ENCODE measurements at regions not wholly inside any gene's neighbourhood (a gene's known extent, or its start where the extent isn't known, plus 50 kb on each side); places are given as distances from the start of the nearest gene placed in this dataset.
"Not testable (repeated sequence)": the region's sequence is repeated elsewhere in the genome, so short reads cannot be mapped to it uniquely, and the experiment has no call there.

- FAIRE-seq: no peak
- DNase-seq (ENCODE audit: low spot score): no peak
These were observed 83.3 kb upstream of the CREB5 start for GRCh38 chr7:28328822-28329660.

DNA sequence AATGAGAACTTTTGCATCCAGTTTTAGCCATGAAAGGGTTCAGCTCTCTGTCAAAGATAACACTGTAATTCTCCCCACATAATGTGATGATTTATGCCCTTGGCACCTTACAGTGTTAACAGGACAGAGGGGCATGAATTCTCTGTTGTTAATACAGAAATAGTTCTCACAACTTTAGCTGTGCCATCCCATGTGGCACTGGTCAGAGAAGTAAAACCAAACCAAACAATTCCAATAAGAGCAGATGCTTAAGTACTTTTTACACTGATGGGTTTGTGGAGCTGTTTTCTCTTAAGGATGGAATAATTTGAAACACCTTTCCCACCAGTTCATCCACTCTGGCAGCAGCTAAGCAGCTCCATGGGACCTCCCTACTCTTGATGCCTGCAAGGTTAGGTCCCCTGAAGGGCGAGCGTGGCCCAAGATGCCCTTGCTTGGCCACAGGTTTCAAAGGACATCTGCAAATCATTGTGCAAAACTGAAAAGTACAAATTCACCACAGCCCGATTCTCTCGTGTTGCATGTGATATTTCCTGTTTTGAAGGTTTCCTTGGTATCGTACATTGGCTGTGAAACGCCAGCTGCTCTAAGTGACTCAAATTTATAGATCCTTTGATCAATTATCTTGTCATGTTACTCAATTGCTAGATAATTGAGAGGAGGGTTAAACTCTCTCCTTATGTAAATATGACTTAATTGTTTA, 82.5 kb upstream of the CREB5 start:
- DNase-seq (ENCODE audit: low spot score): no peak

DNA sequence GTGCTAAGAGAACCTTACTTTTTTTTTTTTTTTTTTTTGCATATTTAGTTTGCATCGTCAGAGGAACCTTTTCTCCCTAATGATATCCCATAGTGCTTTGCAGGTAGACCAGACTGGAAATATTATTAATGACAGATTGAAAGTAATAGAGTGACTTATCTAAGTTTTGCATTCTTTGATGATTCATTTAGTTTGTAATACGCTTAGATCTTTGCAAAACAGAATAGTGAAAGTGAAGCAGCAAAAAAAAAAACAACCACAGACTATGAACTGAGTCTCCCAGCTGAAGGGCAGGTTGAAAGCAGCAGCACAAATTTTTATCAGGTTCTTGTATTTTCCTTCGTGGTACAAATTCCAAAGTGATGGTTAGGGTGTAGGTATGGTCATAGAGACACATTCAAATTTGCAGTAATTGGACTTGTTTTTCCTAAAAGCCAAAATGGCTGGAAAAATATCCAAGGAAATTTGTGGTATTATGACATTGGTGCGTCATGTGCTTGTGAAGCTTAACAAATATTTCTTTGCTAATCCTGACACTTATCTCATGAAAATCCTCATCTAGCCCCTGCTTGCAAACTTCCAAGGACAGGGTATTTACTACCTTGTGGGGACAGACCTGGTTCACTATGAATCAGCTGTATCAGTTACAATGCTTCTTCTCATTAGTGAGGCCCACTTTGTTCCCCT, 81.8 kb upstream of the CREB5 start:
- no peak for FAIRE-seq
- DNase-seq (ENCODE audit: low spot score): no peak

More for the DNA sequence above, 82.5 kb upstream of the CREB5 start:
- FAIRE-seq: peak; percentile 75

DNA sequence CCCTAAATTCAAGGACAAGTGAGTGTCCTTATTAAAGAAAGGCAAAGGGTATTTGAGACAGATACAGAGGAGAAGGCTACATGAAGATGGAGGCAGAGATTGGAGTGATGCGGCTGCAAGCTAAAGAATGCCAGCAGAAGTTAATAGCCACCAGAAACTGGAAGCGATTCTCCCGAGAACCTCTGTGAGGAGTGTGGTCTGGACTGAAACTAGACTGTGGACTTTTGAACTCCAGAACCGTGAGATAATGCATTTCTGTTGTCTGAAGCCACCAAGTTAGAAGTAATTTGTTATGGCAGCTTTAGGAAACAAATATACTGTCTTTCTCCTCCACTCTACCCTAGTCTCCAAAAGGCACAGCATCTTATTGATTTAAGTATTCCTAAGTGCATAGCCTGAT, 80.3 kb upstream of the CREB5 start:
- DNase-seq (ENCODE audit: low spot score) (no peak), FAIRE-seq (no peak)

GRCh38 chr7:28333548-28333947, 78.8 kb upstream of the CREB5 start:
- not testable (repeated sequence) for FAIRE-seq; DNase-seq (ENCODE audit: low spot score)

GRCh38 chr7:28336806-28337205, 75.5 kb upstream of the CREB5 start:
- no peak for FAIRE-seq

DNA sequence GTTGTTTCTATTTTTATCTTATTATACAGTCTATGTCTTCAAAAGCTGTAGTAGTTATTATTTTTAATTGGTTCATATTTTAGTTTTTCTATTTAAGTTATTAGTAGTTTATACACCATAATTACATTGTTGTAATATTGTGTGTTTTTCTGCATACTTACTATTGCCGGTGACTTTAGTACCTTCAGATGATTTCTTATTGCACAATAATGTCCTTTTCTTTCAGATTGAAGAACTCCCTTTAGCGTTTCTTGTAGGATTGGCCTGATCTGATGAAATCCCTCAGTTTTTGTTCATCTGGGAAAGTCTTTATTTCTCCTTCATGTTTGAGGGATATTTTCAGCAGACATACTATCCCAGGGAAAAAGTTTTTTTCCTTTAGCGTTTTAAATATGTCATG, 74.3 kb upstream of the CREB5 start:
- FAIRE-seq: no peak
- DNase-seq (ENCODE audit: low spot score): no peak

More at GRCh38 chr7:28336806-28337205, 75.5 kb upstream of the CREB5 start:
- DNase-seq (ENCODE audit: low spot score): no peak

DNA sequence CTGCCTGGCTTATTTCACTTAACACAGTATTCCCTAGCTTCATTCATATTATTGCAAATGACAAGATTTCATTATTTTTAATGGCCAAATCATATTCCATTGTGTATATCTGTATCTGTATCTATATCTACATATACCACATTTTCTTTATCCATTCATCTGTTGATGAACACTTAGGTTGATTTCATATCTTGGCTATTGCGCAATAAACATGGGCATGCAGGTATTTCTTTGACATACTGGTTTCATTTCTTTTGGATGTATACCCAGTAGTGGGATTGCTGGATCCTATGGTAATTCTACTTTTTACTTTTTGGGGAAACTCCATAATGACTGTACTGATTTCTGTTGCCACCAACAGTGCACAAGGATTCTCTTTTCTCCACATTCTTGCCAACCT, 68.9 kb upstream of the CREB5 start:
- FAIRE-seq (no peak), DNase-seq (ENCODE audit: low spot score) (no peak)

DNA sequence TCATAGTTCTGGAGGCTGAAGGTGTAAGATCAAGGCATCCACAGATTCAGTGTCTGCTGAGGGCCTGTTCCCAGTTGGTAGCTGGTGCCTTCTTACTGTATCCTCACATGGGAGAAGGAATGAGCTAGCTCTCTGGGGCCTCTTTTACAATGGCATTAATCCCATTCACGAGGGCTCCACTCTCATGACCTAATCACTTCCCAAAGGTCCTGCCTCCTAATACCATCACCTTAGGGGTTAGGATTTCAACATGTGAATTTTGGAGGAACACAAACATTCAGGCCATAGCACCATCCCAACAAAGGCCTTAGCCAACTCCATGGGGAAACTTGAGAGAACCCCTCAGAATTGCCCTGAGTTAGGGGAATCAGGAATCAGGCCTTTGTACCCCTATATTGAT, 66.1 kb upstream of the CREB5 start:
- no peak for FAIRE-seq

GRCh38 chr7:28346676-28347363, 65.5 kb upstream of the CREB5 start:
- no peak for FAIRE-seq
- no peak for DNase-seq (ENCODE audit: low spot score)

More for the DNA sequence above, 66.1 kb upstream of the CREB5 start:
- DNase-seq (ENCODE audit: low spot score): no peak

DNA sequence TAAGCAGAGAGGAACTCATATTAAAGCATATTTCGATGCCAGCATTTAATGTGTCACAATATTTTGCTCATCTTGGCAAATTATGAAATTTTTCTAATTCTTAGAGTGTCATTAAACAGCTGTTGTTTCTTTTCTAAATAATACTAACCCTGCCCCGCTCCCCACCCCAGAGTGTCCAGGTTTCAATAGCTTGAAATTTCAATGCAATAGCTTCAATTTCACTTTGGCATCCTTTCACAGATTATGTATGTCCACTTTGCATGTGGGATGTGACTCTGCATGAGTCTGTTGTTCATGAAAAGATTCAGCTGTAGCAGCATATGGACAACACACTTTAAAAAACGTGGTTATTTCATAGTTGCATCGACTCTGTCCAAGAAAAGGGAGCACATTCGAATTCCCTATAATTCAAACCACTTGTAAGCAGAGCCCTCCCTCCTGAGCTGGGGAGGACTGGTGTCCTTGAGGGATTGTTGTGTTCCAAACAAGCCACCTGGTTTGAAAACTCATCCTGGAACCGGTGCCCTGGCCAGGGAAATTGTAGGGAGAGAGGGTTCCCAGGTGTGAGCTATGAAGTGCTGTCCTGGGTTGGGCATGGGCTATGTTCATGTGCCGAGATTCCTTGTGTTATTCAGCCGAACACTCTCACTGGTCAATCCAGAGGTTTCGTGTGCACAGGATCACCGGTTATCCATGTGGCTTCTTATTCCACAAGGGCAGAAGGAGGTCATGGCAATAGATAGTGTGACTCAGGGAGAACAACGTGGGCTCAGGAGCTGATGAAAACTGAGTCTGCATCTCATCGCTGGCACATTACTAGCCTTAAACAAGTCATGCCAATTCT, 64.6 kb upstream of the CREB5 start:
- DNase-seq (ENCODE audit: low spot score): no peak
- FAIRE-seq: peak; percentile 71

DNA sequence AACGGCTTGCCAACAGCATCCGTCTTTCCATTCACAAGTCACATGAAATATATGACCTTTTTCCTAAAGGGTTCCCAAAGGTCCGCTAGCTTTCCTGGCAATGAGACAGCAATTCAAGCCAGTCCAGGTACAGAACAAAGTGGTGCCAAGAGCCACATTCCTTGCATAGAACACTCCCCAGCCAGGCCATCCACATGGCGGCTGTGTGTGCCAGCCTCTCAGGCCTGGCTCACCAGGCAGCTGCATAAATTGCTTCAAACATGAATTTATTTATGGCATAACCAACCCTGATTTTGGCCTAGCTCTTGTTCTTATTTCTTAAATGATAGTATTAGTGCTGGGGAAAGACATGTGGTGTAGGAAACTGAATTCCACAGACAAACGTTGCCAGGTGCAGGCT, 63.7 kb upstream of the CREB5 start:
- DNase-seq (ENCODE audit: low spot score) (peak; percentile 38), FAIRE-seq (peak; percentile 77)

DNA sequence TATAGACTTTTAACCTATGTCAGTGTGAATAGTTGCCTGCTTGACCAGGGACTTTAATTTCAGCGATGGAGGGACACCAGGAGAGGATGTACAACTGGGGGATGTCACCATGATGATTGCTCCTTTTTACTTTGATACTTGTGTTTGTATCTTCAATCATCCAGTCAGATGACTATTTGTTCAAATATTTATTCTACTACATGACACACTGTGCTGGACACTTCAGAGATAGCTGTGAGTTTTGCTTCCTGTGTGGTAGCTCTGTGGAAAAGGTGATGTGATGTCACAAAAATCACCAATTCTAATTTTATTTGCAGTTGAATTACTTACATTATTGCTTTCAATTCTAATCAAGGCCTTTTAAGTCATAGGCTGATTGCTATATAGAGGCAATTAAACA, 62.7 kb upstream of the CREB5 start:
- DNase-seq (ENCODE audit: low spot score) (no peak), FAIRE-seq (no peak)

DNA sequence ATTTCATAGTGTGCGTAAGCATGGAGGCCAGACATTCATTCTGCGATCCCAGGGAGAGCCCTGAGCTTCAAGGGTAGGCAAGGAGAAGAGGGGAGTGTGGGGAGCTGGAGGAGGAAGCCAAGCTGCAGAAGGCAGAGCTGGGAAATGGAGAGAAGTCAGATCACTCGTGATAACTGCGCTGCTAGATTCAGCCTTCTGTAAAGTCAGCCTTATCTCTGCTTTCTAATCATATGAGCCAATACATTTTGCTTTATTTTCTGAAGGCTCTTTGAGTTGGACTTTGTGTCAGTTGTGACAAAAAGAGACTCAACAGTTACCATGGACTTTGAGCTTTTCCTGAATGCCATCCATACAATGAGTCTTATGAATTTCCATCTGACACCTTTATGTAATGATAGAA, 61.7 kb upstream of the CREB5 start:
- DNase-seq (ENCODE audit: low spot score) (no peak), FAIRE-seq (no peak)

DNA sequence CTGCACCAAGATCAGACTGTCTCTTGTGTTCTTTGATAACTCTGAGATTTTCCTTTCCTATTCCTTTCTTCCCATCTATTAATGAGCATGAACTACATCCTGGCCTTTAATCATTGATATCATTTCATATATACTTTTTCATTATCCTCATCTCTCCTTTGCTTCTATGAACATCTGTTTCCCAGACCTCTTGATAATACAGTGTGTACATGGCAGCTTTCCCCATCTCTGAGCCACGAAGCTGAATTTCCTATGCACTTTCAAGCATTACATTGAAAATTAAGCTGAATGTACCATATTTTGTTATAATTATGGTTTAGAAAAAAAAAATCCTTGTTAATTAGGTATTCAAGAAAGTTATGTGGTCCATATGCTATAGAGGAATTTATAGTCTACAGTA, 60.9 kb upstream of the CREB5 start:
- FAIRE-seq: no peak
- no peak for DNase-seq (ENCODE audit: low spot score)

DNA sequence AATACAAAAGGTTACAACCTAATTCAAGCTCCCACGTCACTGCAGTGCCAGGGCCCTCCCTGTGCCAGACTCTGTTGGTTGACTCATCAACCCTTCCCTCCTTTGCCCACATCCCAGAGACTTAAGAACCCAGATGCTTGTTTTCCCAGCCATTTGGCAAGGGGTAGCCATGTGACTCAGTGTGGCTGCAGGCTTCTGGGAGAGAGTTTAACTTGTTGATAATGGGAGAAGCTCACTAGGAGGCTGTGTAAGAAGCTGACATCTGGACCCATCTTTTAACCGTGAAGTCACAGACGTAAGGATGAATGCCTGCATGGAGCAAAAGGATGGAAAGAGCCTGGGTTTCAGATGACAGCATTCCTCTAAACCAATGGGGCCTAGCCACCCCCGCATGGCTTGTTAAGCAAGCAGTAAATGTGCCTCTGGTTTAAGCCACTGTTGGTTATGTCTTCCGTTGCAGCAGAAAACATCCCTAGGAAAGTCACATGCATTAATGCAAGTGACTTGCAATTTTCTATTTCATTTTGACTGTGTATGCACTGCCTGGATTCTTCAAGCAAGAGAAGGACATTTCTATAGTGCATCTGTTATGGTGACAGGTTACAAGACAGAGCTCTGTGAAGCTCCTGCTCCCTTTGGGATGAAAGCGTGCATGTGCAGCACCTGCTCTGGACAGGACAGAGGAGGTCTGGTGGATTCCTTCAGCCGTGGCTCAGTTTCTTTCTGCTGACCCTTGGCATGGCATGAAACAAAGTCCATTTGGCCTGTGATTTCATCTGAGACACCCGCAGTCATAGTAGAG, 57.5 kb upstream of the CREB5 start:
- peak; percentile 48 for FAIRE-seq
- peak; percentile 87 for DNase-seq (ENCODE audit: low spot score)

- DNase-seq (ENCODE audit: low spot score) (no peak), FAIRE-seq (no peak)
These were observed 56.5 kb upstream of the CREB5 start for GRCh38 chr7:28355635-28356319.

DNA sequence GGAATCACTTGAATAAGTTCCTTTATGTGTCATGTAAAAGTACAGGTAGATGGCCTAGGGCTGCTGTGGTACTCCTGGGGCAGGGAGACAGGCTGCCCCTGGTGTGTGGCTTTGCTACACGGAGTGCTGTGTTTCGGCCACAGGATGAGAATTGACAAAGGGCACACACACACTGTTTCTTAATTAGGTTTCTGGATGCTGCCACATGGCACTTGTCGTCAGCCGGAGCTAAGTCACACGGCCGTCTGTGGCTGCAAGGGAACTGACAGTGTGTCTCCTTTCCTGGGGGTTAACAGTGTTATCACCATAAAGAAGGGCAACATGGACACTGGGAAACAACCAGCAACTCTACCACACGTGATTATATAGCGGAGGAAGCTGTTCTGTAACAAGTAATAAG, 55.7 kb upstream of the CREB5 start:
- FAIRE-seq: peak; percentile 58
- no peak for DNase-seq (ENCODE audit: low spot score)

- FAIRE-seq (peak; percentile 81), DNase-seq (ENCODE audit: low spot score) (peak; percentile 81)
These were observed 53.9 kb upstream of the CREB5 start for GRCh38 chr7:28358423-28358868.

Data from urothelium cell line (cell line).